WTC11 (cell line): ENCODE measurements at regions not wholly inside any gene's neighbourhood (a gene's known extent, or its start where the extent isn't known, plus 50 kb on each side); places are given as distances from the start of the nearest gene placed in this dataset.

Experiments
- IRF2 ChIP-seq: sonication (generic); formaldehyde crosslinking; IDR thresholded peaks from 2 replicates; pipeline ENCODE4 v1.8.0; 2022; ENCODE audit warnings: low read depth, missing genetic modification reagents, borderline replicate concordance
- NFE2L1 ChIP-seq: sonication (generic); formaldehyde crosslinking; IDR thresholded peaks from 2 replicates; pipeline ENCODE4 v1.8.1; 2023; ENCODE audit warnings: missing genetic modification reagents
- TEAD4 ChIP-seq: sonication (generic); formaldehyde crosslinking; IDR thresholded peaks from 2 replicates; pipeline ENCODE4 v1.8.0; 2022; ENCODE audit warnings: mild to moderate bottlenecking, missing genetic modification reagents
- TF ChIP-seq, protein P1 (sequence below): fragments of 200-600 bp; IDR thresholded peaks from 2 replicates; pipeline ENCODE4 v1.8.0; 2022; ENCODE audit warnings: antibody characterized with exemption
- TF ChIP-seq, protein P2 (sequence below): sonication (generic); formaldehyde crosslinking; IDR thresholded peaks from 2 replicates; pipeline ENCODE4 v1.8.1; 2023; ENCODE audit warnings: mild to moderate bottlenecking, missing genetic modification reagents
- TF ChIP-seq, protein P3 (sequence below): sonication (generic); formaldehyde crosslinking; IDR thresholded peaks from 2 replicates; pipeline ENCODE4 v1.8.1; 2023; ENCODE audit warnings: mild to moderate bottlenecking, missing genetic modification reagents, borderline replicate concordance

- no peak for TF ChIP-seq NFE2L1 (CRISPR knock-in tag)
- no peak for TF ChIP-seq IRF2
- TF ChIP-seq, protein P1, sequence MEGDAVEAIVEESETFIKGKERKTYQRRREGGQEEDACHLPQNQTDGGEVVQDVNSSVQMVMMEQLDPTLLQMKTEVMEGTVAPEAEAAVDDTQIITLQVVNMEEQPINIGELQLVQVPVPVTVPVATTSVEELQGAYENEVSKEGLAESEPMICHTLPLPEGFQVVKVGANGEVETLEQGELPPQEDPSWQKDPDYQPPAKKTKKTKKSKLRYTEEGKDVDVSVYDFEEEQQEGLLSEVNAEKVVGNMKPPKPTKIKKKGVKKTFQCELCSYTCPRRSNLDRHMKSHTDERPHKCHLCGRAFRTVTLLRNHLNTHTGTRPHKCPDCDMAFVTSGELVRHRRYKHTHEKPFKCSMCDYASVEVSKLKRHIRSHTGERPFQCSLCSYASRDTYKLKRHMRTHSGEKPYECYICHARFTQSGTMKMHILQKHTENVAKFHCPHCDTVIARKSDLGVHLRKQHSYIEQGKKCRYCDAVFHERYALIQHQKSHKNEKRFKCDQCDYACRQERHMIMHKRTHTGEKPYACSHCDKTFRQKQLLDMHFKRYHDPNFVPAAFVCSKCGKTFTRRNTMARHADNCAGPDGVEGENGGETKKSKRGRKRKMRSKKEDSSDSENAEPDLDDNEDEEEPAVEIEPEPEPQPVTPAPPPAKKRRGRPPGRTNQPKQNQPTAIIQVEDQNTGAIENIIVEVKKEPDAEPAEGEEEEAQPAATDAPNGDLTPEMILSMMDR, result no peak
- TF ChIP-seq TEAD4 (CRISPR knock-in tag), result no peak
- TF ChIP-seq, protein P2, sequence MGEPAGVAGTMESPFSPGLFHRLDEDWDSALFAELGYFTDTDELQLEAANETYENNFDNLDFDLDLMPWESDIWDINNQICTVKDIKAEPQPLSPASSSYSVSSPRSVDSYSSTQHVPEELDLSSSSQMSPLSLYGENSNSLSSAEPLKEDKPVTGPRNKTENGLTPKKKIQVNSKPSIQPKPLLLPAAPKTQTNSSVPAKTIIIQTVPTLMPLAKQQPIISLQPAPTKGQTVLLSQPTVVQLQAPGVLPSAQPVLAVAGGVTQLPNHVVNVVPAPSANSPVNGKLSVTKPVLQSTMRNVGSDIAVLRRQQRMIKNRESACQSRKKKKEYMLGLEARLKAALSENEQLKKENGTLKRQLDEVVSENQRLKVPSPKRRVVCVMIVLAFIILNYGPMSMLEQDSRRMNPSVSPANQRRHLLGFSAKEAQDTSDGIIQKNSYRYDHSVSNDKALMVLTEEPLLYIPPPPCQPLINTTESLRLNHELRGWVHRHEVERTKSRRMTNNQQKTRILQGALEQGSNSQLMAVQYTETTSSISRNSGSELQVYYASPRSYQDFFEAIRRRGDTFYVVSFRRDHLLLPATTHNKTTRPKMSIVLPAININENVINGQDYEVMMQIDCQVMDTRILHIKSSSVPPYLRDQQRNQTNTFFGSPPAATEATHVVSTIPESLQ (CRISPR knock-in tag), result no peak
- TF ChIP-seq, protein P3, sequence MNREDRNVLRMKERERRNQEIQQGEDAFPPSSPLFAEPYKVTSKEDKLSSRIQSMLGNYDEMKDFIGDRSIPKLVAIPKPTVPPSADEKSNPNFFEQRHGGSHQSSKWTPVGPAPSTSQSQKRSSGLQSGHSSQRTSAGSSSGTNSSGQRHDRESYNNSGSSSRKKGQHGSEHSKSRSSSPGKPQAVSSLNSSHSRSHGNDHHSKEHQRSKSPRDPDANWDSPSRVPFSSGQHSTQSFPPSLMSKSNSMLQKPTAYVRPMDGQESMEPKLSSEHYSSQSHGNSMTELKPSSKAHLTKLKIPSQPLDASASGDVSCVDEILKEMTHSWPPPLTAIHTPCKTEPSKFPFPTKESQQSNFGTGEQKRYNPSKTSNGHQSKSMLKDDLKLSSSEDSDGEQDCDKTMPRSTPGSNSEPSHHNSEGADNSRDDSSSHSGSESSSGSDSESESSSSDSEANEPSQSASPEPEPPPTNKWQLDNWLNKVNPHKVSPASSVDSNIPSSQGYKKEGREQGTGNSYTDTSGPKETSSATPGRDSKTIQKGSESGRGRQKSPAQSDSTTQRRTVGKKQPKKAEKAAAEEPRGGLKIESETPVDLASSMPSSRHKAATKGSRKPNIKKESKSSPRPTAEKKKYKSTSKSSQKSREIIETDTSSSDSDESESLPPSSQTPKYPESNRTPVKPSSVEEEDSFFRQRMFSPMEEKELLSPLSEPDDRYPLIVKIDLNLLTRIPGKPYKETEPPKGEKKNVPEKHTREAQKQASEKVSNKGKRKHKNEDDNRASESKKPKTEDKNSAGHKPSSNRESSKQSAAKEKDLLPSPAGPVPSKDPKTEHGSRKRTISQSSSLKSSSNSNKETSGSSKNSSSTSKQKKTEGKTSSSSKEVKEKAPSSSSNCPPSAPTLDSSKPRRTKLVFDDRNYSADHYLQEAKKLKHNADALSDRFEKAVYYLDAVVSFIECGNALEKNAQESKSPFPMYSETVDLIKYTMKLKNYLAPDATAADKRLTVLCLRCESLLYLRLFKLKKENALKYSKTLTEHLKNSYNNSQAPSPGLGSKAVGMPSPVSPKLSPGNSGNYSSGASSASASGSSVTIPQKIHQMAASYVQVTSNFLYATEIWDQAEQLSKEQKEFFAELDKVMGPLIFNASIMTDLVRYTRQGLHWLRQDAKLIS, result no peak
Measured at GRCh38 chr2:167451496-167452289, 563.4 kb downstream of the XIRP2 start.
